ENCODE measurements at regions not wholly inside any gene's neighbourhood (a gene's known extent, or its start where the extent isn't known, plus 50 kb on each side); places are given as distances from the start of the nearest gene placed in this dataset.

- Histone ChIP-seq H3K36me3 (no peaks in the 10 kb centered on the region), H3K27ac (no peak overlapping the region), H3K27me3 (no peaks in the 10 kb centered on the region), H3K4me1 (no peaks in the 10 kb centered on the region), H3K4me3 (no peak overlapping the region), H3K9me3 (no peaks in the 10 kb centered on the region)
- DNase-seq (ENCODE audit: low spot score in 2 of 2) = no peak
- intact Hi-C loops (cut with DNase I; ENCODE audit: low total_unique reads) = loop anchor here (2.0 kb wide), 1 partner anchor 70 kb away; no protein-coding TSS in a partner anchor
- TF ChIP-seq POLR2AphosphoS5 (IDR thresholded peaks at IDR 0.05) (no peak), POLR2A (IDR thresholded peaks at IDR 0.05) (no peak)
- TF ChIP-seq, protein P1, sequence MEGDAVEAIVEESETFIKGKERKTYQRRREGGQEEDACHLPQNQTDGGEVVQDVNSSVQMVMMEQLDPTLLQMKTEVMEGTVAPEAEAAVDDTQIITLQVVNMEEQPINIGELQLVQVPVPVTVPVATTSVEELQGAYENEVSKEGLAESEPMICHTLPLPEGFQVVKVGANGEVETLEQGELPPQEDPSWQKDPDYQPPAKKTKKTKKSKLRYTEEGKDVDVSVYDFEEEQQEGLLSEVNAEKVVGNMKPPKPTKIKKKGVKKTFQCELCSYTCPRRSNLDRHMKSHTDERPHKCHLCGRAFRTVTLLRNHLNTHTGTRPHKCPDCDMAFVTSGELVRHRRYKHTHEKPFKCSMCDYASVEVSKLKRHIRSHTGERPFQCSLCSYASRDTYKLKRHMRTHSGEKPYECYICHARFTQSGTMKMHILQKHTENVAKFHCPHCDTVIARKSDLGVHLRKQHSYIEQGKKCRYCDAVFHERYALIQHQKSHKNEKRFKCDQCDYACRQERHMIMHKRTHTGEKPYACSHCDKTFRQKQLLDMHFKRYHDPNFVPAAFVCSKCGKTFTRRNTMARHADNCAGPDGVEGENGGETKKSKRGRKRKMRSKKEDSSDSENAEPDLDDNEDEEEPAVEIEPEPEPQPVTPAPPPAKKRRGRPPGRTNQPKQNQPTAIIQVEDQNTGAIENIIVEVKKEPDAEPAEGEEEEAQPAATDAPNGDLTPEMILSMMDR (IDR thresholded peaks at IDR 0.05) = no peak
These were observed 356.3 kb downstream of the EMP1 start for GRCh38 chr12:13552830-13553229.

- no peaks in the 10 kb centered on the region for H3K27me3 ChIP-seq
- intact Hi-C loops (cut with DNase I; ENCODE audit: low total_unique reads) = no loop called here
- TF ChIP-seq POLR2A (IDR thresholded peaks at IDR 0.05) (no peak), POLR2AphosphoS5 (IDR thresholded peaks at IDR 0.05) (no peak)
- TF ChIP-seq, protein P1 (IDR thresholded peaks at IDR 0.05) = no peak
These were observed 350.8 kb downstream of the EMP1 start for GRCh38 chr12:13547283-13547682.

DNA sequence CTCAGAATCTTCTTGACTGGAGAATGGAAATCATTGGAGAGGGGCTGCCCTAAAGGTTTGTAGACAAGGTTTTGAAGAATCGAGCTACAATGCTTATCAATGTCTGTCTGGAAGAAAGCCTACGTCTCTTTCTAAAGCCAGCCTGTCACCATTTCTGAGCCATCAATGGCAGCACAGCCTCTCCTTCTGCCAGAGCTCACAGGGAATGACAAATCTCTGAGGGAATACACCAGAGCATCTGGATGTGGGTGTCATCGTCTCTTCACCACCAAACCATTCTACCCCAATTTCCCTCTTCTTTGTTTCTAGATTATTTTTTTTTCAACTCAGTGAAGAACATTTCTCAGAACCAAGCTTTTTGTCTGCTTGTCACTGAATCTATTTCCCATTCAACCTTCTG, 349.7 kb downstream of the EMP1 start:
- Histone ChIP-seq H3K4me1 (no peaks in the 10 kb centered on the region), H3K36me3 (no peaks in the 10 kb centered on the region), H3K27me3 (no peaks in the 10 kb centered on the region), H3K27ac (no peak overlapping the region), H3K4me3 (no peak overlapping the region), H3K9me3 (no peaks in the 10 kb centered on the region)
- DNase-seq (ENCODE audit: low spot score in 2 of 2) = no peak
- intact Hi-C loops (cut with DNase I; ENCODE audit: low total_unique reads) = no loop called here
- TF ChIP-seq POLR2A (IDR thresholded peaks at IDR 0.05) = no peak
- TF ChIP-seq, protein P1 (IDR thresholded peaks at IDR 0.05) = no peak
- no peak for TF ChIP-seq POLR2AphosphoS5 (IDR thresholded peaks at IDR 0.05)

More at GRCh38 chr12:13547283-13547682, 350.8 kb downstream of the EMP1 start:
- Histone ChIP-seq H3K36me3 (no peaks in the 10 kb centered on the region), H3K4me3 (no peak overlapping the region), H3K4me1 (no peaks in the 10 kb centered on the region), H3K9me3 (no peaks in the 10 kb centered on the region), H3K27ac (no peak overlapping the region)
- DNase-seq (ENCODE audit: low spot score in 2 of 2) = no peak

DNA sequence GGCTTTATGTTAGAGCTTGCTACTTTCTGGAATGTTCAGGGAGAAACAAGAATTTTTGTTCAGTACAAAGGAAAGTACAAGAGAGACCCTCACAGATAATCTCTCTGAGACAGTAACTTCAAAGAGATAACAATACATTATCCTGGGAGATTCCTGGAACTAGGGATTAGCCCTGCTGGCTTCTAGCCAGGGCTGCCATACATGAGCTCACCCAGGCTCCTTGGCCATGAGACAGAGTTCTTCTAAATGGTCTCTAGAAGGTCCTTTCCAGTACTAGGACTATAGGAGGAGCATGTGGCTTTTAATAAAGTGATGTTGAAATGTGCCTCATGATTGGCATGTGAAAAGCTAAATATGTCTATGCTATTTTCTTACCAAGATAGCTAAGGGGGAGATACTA, 342.5 kb downstream of the EMP1 start:
- Histone ChIP-seq H3K9me3 (no peaks in the 10 kb centered on the region), H3K27me3 (no peaks in the 10 kb centered on the region), H3K27ac (no peak overlapping the region), H3K4me1 (no peaks in the 10 kb centered on the region), H3K4me3 (no peak overlapping the region), H3K36me3 (no peaks in the 10 kb centered on the region)
- intact Hi-C loops (cut with DNase I; ENCODE audit: low total_unique reads) = no loop called here
- no peak for DNase-seq (ENCODE audit: low spot score in 2 of 2)
- TF ChIP-seq, protein P1 (IDR thresholded peaks at IDR 0.05) = no peak
- no peak for TF ChIP-seq POLR2AphosphoS5 (IDR thresholded peaks at IDR 0.05)
- no peak for TF ChIP-seq POLR2A (IDR thresholded peaks at IDR 0.05)

DNA sequence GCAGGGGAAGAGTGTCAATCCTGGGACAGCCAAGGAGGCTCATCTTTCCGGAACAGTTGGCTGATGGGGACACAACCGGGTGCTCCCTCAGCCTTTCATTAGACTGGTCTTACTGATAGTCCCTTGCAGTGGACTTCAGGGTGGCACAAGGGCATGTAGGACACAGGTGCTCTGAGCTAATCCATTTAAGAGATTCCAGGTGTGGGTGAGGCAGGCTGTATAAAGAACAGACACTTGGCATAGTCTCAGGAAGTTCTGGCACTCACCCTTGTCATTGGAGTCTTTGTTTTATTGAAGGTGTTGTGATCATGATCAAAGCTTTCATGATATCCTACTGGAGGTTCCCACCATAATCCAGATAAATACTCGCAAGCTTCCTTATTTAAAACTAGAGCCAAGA, 341.6 kb downstream of the EMP1 start:
- Histone ChIP-seq H3K9me3 (no peaks in the 10 kb centered on the region), H3K4me3 (no peak overlapping the region), H3K27ac (no peak overlapping the region), H3K4me1 (no peaks in the 10 kb centered on the region), H3K36me3 (no peaks in the 10 kb centered on the region), H3K27me3 (no peaks in the 10 kb centered on the region)
- no peak for DNase-seq (ENCODE audit: low spot score in 2 of 2)
- TF ChIP-seq POLR2A (IDR thresholded peaks at IDR 0.05) (no peak), POLR2AphosphoS5 (IDR thresholded peaks at IDR 0.05) (no peak)
- TF ChIP-seq, protein P1 (IDR thresholded peaks at IDR 0.05) = no peak
- intact Hi-C loops (cut with DNase I; ENCODE audit: low total_unique reads) = no loop called here

All from breast epithelium (tissue), 4 donors.